AG08396 (cell line): ENCODE measurements at regions not wholly inside any gene's neighbourhood (a gene's known extent, or its start where the extent isn't known, plus 50 kb on each side); places are given as distances from the start of the nearest gene placed in this dataset.

Experiments
- DNase-seq: peaks from one replicate; pipeline ENCODE4 v3.0.0; 2012; ENCODE audit warnings: low spot score, mixed read lengths

DNA sequence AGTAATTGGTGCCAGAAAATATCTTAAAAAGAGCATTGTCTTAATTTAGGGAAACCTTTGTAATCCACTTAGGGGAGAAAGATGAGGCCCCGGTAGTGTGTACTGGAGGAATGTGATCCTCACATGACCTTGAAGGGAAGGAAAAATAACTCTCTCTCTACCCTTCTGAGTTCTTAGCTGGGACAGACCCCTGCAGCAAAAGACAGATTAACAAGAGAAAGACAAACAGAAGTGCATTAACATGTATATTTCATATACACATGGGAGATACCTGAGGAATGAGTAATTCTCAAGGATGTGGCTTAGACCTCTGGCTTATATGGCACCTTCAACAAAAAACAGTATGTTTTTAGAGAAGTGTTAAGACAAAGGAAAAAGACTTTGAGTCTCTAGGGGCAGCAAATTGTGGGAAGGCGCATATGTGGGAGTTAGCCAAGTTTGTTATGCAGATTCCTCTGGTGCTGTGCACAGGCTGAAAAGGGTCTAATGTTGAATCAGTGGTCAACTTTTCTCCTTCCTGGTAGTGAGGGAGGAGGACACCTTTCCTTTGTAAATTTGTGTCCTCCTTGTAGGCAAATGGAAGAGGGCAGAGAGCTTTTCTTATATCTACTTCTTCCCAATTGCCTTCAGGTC, 138.8 kb downstream of the LRRC70 start:
- no peak for DNase-seq

DNA sequence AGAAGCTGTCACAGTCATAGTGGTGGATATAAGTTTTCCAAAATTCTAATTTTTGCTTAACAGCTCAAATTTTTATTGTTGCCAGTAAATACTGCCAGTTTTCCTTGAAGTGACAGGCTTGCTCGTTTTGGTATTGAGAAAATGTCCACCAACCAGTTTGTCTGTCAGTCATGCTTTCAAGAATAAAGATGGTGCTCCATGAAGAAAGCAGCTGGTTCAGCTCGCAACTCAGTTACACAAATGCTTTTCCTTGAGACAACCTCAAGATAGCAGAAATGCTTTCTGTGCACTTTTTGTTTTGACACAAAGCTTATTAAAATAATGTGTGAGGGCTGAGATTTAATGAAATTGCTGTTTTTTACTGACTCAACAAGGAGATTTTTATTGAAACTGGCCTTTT, 135.7 kb downstream of the LRRC70 start:
- no peak for DNase-seq

DNA sequence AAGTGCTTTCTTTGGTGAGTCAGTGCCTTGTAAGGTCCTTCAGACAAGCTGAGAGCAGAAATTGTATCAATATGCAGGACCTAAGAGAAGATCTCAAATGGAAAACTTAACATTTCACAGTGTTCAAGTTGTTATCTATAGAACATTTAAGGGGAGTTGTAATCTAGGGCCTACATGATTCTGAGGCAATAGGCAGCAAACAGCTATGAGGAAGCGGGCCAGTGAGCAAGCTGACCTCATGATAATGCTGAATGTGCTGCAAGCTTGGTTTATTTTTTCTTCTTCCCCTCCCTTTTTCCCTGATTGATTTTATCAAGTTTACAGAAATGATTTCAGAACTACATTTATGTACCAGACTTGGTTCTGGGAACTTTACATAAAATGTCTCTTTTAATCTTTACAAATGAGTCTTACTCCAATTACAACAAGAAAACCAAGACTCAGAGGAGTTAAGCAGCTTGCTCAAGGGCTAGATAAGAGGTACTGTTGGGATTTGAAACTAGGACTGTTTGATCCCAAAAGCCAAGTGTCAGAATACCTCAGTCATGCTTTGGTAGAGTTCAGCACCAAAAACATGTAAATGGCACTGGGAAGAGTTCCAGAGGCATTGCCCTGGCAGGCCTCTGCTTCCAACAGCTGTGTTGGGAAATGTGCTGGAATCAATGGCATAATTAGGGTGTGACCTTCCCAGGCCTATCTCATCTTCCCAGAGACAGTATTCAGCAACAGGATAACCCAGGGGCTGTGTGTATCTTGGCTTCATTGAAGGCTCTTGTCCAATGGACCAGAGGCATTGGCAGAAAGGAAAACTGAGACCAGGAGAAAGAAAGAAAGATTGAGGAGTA, 130.1 kb downstream of the LRRC70 start:
- DNase-seq = no peak

DNA sequence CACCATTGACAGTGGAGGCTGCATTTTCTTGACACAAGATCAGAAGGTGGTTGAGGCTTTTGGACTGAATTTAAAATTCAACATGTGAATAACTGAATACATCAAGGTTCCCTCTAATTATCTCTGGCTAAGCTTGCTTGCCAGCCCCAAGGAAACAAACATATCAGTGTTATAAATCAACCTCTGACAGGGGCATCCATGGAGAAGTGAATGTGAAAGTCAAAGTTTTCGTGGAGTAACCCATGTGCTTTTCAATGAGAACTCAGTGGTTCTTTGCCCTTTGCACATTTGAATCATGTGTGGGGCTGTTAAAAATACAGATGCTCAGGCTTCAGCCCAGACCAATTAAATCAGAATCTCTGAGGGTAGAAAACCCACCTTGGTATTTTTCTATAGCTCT, 128.9 kb downstream of the LRRC70 start:
- no peak for DNase-seq

DNA sequence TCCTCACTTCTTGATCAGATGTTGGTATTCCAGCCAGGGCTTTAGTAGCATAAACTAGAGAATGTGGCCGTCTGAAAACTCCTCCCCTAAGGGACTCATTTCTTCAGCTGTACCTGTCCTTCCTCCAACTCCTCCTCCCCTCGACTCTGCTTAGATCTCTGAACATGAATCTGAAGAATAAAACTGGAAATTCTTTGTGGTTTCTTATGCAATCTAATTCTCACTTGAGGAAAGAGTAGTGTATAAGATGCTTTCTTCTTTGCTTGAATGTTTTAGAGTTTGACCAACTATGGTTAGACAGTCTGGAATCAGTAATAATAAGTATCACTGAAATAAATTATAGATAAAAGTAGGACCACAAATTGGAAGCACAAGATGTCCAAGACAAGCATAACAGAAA, 128.5 kb downstream of the LRRC70 start:
- no peak for DNase-seq

DNA sequence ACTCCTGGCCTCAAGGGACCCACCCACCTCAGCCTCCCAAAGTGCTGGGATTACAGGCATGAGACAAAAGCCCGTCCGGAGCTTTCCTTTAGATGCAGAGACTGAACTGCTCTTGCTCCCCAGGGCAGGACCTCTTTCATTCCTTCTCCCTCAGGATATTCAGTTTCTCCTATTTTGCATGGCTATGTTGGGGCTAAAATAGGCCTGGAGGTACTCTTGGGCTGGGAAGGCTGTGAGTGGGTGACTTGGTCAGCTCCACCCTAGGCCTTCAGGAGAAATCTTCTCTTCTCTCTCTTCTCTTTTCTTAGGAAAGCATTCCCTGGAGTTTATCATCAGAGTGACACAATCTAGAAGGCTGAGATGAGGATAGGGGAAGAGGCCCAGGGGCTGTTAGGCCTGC, 126.4 kb downstream of the LRRC70 start:
- DNase-seq = no peak

DNA sequence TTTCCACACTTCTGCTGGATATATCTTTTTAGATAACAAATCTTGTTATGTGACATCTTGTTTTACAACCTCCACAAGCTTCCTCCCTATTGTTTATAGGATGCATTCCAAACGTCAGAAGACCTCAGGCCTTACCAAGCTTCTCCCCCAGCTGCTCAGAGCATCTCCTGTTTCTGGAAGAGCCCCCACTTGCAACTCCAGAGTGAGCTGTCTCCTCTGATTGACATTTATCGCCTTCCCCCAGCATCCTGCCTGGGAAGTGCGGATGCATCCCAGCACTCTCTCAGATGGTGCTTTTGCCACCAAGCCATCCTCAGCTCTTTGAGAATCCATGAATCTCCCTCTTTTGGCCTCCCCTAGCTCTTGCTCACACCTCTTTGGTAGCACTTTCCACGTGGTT, 123.5 kb downstream of the LRRC70 start:
- DNase-seq = no peak

DNA sequence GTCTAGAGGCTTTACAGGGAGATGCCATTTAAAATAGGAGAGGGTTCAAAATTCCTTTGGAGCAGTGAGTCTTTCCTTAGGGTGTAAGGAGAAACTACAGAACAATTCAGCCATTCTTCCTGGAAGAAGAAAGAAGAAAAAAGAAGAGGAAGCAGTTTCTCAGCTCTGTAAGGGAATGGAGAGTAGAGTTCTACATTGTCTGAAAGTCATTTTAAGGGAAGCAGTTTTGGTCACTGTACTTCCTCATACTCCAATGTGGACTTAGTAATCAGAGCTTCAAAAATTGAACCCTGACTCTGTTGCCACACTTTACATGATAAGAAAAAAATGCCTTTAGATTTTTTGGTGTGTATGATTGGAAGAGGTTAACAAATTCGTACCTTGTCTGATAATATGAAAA, 122.4 kb downstream of the LRRC70 start:
- DNase-seq = no peak

DNA sequence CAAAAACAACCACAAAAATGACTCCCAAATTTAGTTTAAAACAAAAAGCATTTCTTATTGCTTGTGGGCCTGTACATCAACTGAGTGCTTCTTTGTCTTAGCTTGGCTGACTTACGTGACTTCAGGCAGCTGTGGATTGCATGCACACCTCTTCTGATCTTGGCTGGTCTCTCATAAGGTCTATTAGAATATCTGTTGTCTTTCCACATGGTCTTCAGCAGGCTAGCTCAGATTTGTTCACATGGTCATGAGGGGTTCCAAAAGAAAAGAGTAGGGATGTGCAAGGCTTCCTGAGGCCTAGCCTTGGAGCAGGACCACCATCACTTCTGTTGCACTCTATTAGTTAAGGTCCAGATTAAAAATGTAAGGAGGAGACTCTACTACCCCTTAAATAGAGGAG, 120.1 kb downstream of the LRRC70 start:
- DNase-seq = no peak

DNA sequence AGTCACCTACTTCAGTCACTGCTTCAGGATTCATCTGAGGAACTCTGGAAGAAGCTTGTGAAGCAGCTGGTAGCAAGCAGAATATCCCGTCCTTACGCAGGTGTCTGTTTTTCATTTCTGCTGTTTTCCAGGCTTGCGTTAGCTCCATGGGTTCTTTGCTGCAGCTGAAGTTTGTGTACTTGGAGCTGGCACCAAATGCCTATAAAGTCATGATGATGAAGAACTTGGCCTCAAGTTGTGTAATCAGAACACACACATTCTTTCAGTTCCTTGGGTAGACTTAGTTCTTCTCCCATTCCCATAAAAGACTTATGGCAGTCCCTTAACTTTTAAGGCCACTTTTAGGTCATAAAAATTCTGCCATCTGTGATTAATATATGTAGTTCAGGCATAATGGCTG, 116.7 kb downstream of the LRRC70 start:
- no peak for DNase-seq

DNA sequence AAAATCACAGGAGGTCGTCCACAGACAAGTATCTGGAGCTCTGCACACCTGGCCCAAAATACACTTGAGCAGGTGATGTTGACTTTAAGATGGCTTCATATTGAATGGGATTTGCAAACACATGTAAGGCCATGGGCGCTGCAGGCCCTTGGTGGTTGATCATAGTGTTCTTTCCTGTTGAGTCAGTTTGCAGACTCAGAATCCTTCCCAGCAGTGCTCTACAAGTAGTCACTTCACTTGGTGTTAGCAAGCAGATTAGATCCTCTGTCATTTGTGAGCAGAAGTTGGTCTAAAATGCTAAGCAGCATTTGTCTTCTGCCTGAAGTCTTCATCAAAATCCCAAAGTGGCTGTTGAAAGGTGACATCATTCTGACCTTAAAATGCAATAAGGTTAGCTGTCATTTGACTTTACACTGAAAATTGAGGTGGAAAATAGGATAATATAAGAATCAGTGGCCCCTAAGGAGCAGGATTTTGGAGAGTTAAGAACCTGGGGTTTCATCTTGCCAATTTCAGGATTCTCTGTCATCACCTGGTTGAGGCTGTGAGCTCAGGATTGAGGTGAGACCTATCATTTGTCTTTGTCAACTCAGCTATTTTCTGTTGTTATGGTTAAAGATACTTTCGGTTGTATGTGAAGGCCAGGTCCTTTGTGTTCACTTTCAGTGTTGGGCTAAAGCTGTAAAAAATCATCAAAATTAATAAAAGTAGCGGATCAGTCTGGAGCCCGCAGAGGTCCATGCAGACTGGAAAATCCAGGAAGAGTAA, 114.5 kb downstream of the LRRC70 start:
- no peak for DNase-seq

DNA sequence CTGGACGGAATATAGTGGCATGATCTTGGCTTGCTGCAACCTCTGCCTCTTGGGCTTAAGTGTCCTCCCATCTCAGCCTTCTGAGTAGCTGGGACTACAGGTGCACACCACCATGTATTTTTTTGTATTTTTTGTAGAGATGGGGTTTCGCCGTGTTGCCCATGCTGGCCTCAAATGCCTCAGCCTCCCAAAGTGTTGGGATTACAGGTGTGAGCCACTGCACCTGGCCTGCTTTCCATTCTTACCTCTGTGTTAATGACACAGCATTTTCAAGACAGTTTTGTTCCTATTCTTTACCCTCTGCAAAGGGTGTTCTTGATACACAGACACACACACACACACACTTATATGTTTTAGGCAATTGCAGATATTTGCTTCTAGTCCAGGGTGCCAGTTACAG, 113.3 kb downstream of the LRRC70 start:
- no peak for DNase-seq

DNA sequence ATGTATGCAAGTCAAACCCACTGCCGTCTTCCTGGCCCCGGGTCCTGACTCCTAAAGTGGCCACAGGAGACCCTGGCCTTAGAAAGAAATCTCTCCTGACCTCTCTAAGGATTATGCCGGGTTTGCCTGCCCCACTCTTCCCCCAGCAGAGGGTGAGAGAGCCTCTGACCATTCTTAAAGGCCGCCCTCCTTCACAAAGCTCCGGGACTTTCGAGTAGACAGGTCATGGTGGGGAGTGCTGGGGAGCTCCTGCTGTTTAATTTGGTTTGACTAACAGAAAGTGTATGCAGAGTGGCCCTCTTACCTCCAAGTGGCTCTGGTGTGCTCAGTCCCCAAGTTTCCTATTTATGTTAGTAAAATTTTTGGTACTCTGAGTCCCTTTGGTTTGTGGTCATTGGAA, 111.8 kb downstream of the LRRC70 start:
- no peak for DNase-seq

DNA sequence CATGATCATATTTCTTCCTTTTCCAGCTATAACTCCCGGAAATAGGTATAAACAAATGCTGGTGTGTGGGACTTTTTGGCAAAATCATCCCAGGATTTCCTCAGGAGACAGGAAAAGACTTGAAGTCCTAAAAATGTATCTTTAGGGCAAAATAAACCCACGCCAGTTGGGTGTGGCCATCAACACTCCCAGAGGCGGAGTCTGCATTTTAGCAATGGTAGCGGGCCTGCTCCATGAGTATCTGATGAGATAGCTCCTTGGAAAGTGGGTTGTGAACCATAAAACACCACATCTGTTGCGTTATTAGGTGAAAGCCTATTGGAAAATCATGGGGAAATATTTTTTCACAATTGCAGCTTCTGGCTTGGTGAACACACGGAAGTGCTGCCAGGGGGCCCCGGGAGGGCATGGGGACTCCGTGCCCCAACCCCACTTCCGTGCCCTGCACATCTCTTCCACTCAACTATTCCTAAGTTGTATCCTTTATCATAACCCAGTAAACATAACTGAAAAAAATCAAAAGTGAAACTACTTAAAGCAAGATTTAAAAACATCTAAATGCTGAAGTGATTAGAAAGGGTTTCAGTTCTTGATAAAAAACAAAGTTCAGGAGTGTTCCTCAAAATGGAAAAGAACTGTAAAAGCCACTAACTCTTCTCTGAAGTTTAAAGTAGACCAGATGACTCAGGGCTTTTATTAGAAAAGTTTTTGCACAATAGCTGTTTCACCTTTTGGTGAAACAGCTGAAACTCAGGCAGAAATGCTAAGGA, 111.2 kb downstream of the LRRC70 start:
- no peak for DNase-seq

DNA sequence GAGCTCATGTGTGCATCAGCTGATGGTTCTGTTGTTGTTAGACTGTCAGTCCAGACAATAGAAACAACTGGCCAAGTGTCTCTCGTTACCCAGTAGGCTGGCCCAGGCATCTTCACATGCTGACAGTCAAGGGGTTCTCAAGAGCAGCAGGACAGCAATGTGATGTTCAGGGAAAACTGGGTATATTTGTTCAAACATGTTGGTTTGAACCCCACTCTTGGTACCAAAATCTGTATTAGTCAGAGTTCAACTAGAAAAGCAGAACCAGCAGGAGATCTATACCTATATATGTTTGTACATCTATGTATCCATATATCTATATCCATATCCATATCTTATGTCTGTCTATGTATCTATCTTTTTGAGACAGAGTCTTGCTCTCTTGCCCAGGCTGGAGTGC, 108.1 kb downstream of the LRRC70 start:
- DNase-seq = no peak

DNA sequence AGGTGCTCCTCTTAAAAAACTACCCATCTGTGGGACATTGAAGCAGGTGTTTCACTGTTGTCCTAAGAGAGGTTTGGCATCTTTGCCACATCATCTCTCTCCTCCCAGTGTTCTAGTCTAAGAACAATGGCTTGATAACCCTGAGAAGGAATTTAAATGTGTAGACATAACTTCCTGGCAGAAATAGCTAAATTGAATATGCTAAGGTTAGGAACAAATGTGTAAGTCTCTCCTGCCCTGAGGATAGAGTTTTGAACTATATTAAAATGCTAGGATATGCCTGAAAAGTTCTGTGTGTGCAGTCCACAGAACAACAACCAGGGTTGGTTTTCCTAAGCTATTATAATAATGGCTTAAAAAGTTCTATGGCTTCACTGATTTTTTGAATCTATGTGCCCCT, 106.6 kb downstream of the LRRC70 start:
- DNase-seq = no peak

DNA sequence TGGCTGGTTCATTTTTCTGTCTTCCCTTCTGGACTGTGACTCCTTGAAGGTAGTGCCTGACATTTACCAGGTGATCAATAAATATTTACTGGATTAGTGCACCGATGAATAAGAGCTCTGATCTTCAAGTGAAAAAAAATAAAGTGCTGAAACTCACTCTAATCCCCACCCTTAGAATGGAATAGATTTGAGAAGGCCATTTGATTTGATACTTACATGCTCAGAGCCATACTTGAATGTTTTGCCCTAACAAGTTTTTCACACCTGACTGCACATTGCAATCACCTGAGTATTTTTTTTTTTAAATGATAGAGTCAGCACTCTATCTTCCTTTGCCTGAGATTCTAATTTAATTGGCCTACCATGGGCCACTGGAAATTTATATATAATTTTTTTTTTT, 105.7 kb downstream of the LRRC70 start:
- DNase-seq = no peak

DNA sequence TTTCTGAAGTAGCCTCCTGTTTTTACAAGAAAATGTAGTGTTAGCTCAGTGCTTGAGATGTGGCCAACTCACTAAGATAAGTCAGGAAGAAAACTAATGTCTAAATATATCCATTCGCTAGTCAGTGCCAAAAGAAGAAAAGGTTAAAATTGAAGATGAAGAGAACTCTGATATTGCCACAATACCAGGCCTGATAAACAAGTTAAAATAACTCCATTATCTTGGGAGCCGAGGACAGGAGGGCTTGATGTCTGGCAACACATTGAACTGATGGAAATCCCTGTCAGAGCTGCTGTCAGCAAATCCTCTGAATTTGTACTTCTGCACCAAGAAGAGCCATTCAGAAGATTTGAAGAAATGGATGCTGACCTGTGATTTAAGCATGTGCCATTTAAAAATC, 103.4 kb downstream of the LRRC70 start:
- no peak for DNase-seq

DNA sequence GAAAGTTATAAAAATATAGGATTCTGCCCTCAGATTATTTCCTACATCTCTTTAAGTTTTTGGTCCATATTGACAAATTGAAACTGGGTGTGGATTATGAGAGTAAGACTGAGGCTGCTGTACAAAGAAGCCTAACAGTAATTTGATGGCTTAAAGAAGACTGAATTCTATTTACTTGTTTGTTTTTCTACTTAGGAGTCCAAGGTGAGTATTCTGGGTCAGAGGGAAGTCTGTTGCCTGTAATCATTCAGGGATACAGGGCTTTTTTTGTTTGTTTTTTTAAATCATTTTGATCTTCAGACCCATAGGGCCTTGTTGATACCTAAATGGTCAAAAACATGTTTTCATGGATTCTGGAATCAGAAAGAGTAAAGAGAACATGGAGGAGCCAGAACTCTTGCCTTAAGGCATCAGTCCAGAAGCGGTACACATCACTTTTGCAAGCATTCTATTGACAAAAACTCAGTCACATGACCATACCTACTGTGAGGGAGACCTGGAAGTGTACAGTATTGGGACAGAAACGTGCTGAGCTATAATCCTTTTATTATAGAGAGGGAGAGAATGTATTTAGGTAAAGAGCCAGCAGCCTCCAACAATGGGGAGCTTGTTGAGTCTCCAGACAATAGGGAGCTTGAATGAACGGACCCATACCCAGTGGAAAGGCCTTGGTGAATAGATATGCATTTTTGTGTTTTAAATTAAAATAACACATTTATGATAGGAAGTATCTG, 102.7 kb downstream of the LRRC70 start:
- no peak for DNase-seq

DNA sequence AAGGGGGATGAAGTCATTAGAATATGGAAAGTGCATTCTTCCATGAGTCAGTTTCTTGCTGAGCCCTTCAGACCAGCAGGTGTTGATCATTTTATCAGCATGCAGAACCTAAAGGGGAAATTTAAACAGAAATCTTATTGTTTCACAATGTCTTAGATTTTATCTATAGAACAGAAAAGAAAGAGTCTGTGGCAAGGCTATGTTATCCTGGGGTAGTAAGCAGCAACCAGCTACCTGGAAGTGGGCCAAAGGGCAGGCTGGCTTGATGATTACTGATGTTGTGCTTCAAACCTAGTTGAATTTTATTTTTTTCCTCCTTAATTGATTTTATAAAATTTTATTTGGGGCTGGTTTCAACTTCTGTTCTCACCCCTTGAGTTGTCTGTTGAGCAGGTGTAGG, 101.5 kb downstream of the LRRC70 start:
- DNase-seq = no peak
